Activated T-cell treated with anti-CD3 and anti-CD28 coated beads, Interleukin-2, amount 50 U/mL, for 4 hours (primary cell): ENCODE measurements at regions not wholly inside any gene's neighbourhood (a gene's known extent, or its start where the extent isn't known, plus 50 kb on each side); places are given as distances from the start of the nearest gene placed in this dataset.

ENCODE experiments used
- ATAC-seq, 2 donors: fragments of 200-7000 bp; cut with Tn5 transposase; one replicate each; pipeline ENCODE4 v1.10.0; 2021
- DNase-seq: peaks from one replicate; pipeline ENCODE4 v3.0.0-alpha.2; 2020
- H3K27me3 Mint-ChIP-seq: one replicate; pipeline ENCODE4 v1.8.0; 2021; ENCODE audit warnings: low read depth, mixed read lengths
- H3K36me3 Mint-ChIP-seq: one replicate; pipeline ENCODE4 v1.8.0; 2022; ENCODE audit warnings: mixed read lengths; ENCODE audit not compliant: insufficient read depth
- H3K4me1 Mint-ChIP-seq: one replicate; pipeline ENCODE4 v1.8.0; 2021; ENCODE audit warnings: low read depth, mixed read lengths
- H3K4me3 Mint-ChIP-seq: one replicate; pipeline ENCODE4 v1.8.0; 2021; ENCODE audit warnings: mild to moderate bottlenecking, moderate library complexity, mixed read lengths
- H3K9me3 Mint-ChIP-seq: one replicate; pipeline ENCODE4 v1.8.0; 2021; ENCODE audit warnings: mixed read lengths

- Mint-ChIP-seq H3K27me3 (peaks cover 25% of the 10 kb centered on the region), H3K9me3 (peaks cover 4% of the 10 kb centered on the region), H3K4me1 (no peaks in the 10 kb centered on the region), H3K4me3 (no peak overlapping the region), H3K36me3 (no peaks in the 10 kb centered on the region)
- ATAC-seq (no peak), DNase-seq (no peak)
Observed at GRCh38 chr18:47737198-47737830, 193.1 kb downstream of the SMAD2 start.

- ATAC-seq (no peak), DNase-seq (no peak)
- Mint-ChIP-seq H3K9me3 (peaks cover 4% of the 10 kb centered on the region), H3K27me3 (peaks cover 25% of the 10 kb centered on the region), H3K4me1 (no peaks in the 10 kb centered on the region), H3K4me3 (no peak overlapping the region), H3K36me3 (no peaks in the 10 kb centered on the region)
Observed at GRCh38 chr18:47736376-47737140, 193.9 kb downstream of the SMAD2 start.

GRCh38 chr18:47735041-47735702 lies 195.3 kb downstream of the SMAD2 start:
- DNase-seq (no peak), ATAC-seq (no peak)
- peaks cover 4% of the 10 kb centered on the region for H3K9me3 Mint-ChIP-seq
- no peaks in the 10 kb centered on the region for H3K36me3 Mint-ChIP-seq
- H3K27me3 Mint-ChIP-seq, result peaks cover 34% of the 10 kb centered on the region
- H3K4me1 Mint-ChIP-seq, result no peaks in the 10 kb centered on the region
- no peak overlapping the region for H3K4me3 Mint-ChIP-seq

GRCh38 chr18:47731276-47731675 lies 199.2 kb downstream of the SMAD2 start:
- H3K9me3 Mint-ChIP-seq, result no peaks in the 10 kb centered on the region
- H3K4me1 Mint-ChIP-seq, result no peaks in the 10 kb centered on the region
- peaks cover 23% of the 10 kb centered on the region for H3K27me3 Mint-ChIP-seq
- DNase-seq (no peak), ATAC-seq (no peak)
- H3K4me3 Mint-ChIP-seq, result no peak overlapping the region
- no peaks in the 10 kb centered on the region for H3K36me3 Mint-ChIP-seq

GRCh38 chr18:47730795-47731194 lies 199.7 kb downstream of the SMAD2 start:
- Mint-ChIP-seq H3K9me3 (no peaks in the 10 kb centered on the region), H3K27me3 (peaks cover 23% of the 10 kb centered on the region), H3K4me3 (no peak overlapping the region), H3K4me1 (no peaks in the 10 kb centered on the region), H3K36me3 (no peaks in the 10 kb centered on the region)
- no peak for DNase-seq
- no peak for ATAC-seq

GRCh38 chr18:47729356-47729755 lies 201.1 kb downstream of the SMAD2 start:
- DNase-seq (no peak), ATAC-seq (no peak)
- no peaks in the 10 kb centered on the region for H3K36me3 Mint-ChIP-seq
- H3K4me1 Mint-ChIP-seq, result no peaks in the 10 kb centered on the region
- H3K9me3 Mint-ChIP-seq, result no peaks in the 10 kb centered on the region
- H3K4me3 Mint-ChIP-seq, result no peak overlapping the region
- H3K27me3 Mint-ChIP-seq, result peaks cover 16% of the 10 kb centered on the region

GRCh38 chr18:47728921-47729320 lies 201.5 kb downstream of the SMAD2 start:
- DNase-seq (no peak), ATAC-seq (no peak)
- no peak overlapping the region for H3K4me3 Mint-ChIP-seq
- H3K4me1 Mint-ChIP-seq, result no peaks in the 10 kb centered on the region
- no peaks in the 10 kb centered on the region for H3K9me3 Mint-ChIP-seq
- peaks cover 16% of the 10 kb centered on the region for H3K27me3 Mint-ChIP-seq
- no peaks in the 10 kb centered on the region for H3K36me3 Mint-ChIP-seq

- Mint-ChIP-seq H3K4me3 (no peak overlapping the region), H3K9me3 (no peaks in the 10 kb centered on the region), H3K4me1 (no peaks in the 10 kb centered on the region), H3K27me3 (peaks cover 13% of the 10 kb centered on the region), H3K36me3 (no peaks in the 10 kb centered on the region)
- DNase-seq (no peak), ATAC-seq (no peak)
Observed at GRCh38 chr18:47727409-47727808, 203.1 kb downstream of the SMAD2 start.

- Mint-ChIP-seq H3K36me3 (no peaks in the 10 kb centered on the region), H3K27me3 (peaks cover 13% of the 10 kb centered on the region), H3K4me3 (no peak overlapping the region), H3K9me3 (no peaks in the 10 kb centered on the region), H3K4me1 (no peaks in the 10 kb centered on the region)
- DNase-seq, result no peak
- no peak for ATAC-seq
Observed at GRCh38 chr18:47726550-47726949, 203.9 kb downstream of the SMAD2 start.

- H3K4me3 Mint-ChIP-seq, result no peak overlapping the region
- ATAC-seq, result no peak
- H3K27me3 Mint-ChIP-seq, result peaks cover 4% of the 10 kb centered on the region
- no peaks in the 10 kb centered on the region for H3K4me1 Mint-ChIP-seq
- no peak for DNase-seq
- H3K9me3 Mint-ChIP-seq, result no peaks in the 10 kb centered on the region
- H3K36me3 Mint-ChIP-seq, result no peaks in the 10 kb centered on the region
Observed at GRCh38 chr18:47725656-47726055, 204.8 kb downstream of the SMAD2 start.

GRCh38 chr18:47724186-47724975 lies 206.1 kb downstream of the SMAD2 start:
- Mint-ChIP-seq H3K27me3 (peaks cover 4% of the 10 kb centered on the region), H3K4me3 (no peak overlapping the region), H3K9me3 (no peaks in the 10 kb centered on the region), H3K36me3 (no peaks in the 10 kb centered on the region), H3K4me1 (no peaks in the 10 kb centered on the region)
- DNase-seq (no peak), ATAC-seq (no peak)

GRCh38 chr18:47721876-47722275 lies 208.6 kb downstream of the SMAD2 start:
- Mint-ChIP-seq H3K4me1 (no peaks in the 10 kb centered on the region), H3K4me3 (no peak overlapping the region), H3K9me3 (no peaks in the 10 kb centered on the region), H3K36me3 (no peaks in the 10 kb centered on the region), H3K27me3 (peaks cover 2% of the 10 kb centered on the region)
- no peak for DNase-seq
- no peak for ATAC-seq

GRCh38 chr18:47720741-47721140 lies 209.7 kb downstream of the SMAD2 start:
- Mint-ChIP-seq H3K9me3 (no peaks in the 10 kb centered on the region), H3K4me1 (no peaks in the 10 kb centered on the region), H3K27me3 (no peaks in the 10 kb centered on the region), H3K36me3 (no peaks in the 10 kb centered on the region), H3K4me3 (no peak overlapping the region)
- DNase-seq (no peak), ATAC-seq (no peak)

- no peaks in the 10 kb centered on the region for H3K27me3 Mint-ChIP-seq
- H3K4me1 Mint-ChIP-seq, result no peaks in the 10 kb centered on the region
- H3K4me3 Mint-ChIP-seq, result no peak overlapping the region
- no peak for DNase-seq
- no peaks in the 10 kb centered on the region for H3K9me3 Mint-ChIP-seq
- no peaks in the 10 kb centered on the region for H3K36me3 Mint-ChIP-seq
- no peak for ATAC-seq
Observed at GRCh38 chr18:47719096-47719780, 211.2 kb downstream of the SMAD2 start.
